GM23338 (cell line): ENCODE measurements at regions not wholly inside any gene's neighbourhood (a gene's known extent, or its start where the extent isn't known, plus 50 kb on each side); places are given as distances from the start of the nearest gene placed in this dataset.

Source experiments
- ATAC-seq: fragments of 200-7000 bp; cut with Tn5 transposase; 3 replicates; pipeline ENCODE4 v1.9.1; 2020
- DNase-seq: peaks from one replicate; pipeline ENCODE4 v3.0.0-alpha.2; 2015; ENCODE audit warnings: low spot score
- H2AFZ ChIP-seq: fragments of 200-600 bp; sonication (generic); 2 replicates; pipeline ENCODE4 v1.8.0; 2016; ENCODE audit warnings: antibody characterized with exemption, mild to moderate bottlenecking, moderate library complexity
- H3F3A ChIP-seq: fragments of 200-600 bp; sonication (generic); replicated peaks from 2 replicates; pipeline ENCODE4 v1.8.0; 2017; ENCODE audit warnings: antibody characterized with exemption, mixed run types, low read depth
- H3K27ac ChIP-seq: fragments of 200-600 bp; sonication (generic); 2 replicates; pipeline ENCODE4 v1.6.1; 2016; ENCODE audit warnings: low read depth
- H3K27me3 ChIP-seq: fragments of 200-600 bp; sonication (generic); 2 replicates; pipeline ENCODE4 v1.8.0; 2016; ENCODE audit warnings: mild to moderate bottlenecking, mixed run types, moderate library complexity; ENCODE audit not compliant: insufficient read depth
- H3K36me3 ChIP-seq: fragments of 200-600 bp; sonication (generic); 2 replicates; pipeline ENCODE4 v1.8.0; 2016; ENCODE audit warnings: mild to moderate bottlenecking; ENCODE audit not compliant: insufficient read depth
- H3K4me1 ChIP-seq: fragments of 200-600 bp; sonication (generic); 2 replicates; pipeline ENCODE4 v1.8.0; 2016; ENCODE audit warnings: mild to moderate bottlenecking, moderate library complexity; ENCODE audit not compliant: insufficient read depth
- H3K4me2 ChIP-seq: fragments of 200-600 bp; sonication (generic); 2 replicates; pipeline ENCODE4 v1.7.1; 2017; ENCODE audit warnings: mixed run types
- H3K4me3 ChIP-seq: fragments of 200-600 bp; sonication (generic); 2 replicates; pipeline ENCODE4 v1.6.1; 2016; ENCODE audit warnings: mixed run types
- H3K79me2 ChIP-seq: fragments of 200-600 bp; sonication (generic); replicated peaks from 2 replicates; pipeline ENCODE4 v1.8.0; 2017; ENCODE audit warnings: mild to moderate bottlenecking; ENCODE audit not compliant: insufficient read depth
- H3K9me2 ChIP-seq: fragments of 200-600 bp; sonication (generic); 2 replicates; pipeline ENCODE4 v1.8.0; 2017; ENCODE audit not compliant: insufficient read depth
- H4K20me1 ChIP-seq: fragments of 200-600 bp; sonication (generic); replicated peaks from 2 replicates; pipeline ENCODE4 v1.8.0; 2017; ENCODE audit warnings: mild to moderate bottlenecking; ENCODE audit not compliant: insufficient read depth
- H3K27ac Mint-ChIP-seq: 2 replicates; pipeline ENCODE4 v1.8.0; 2020; ENCODE audit warnings: inconsistent platforms, mild to moderate bottlenecking, moderate library complexity, mixed read lengths
- H3K27me3 Mint-ChIP-seq: 3 replicates; pipeline ENCODE4 v1.8.0; 2022; ENCODE audit warnings: low read depth, mild to moderate bottlenecking, moderate library complexity, mixed read lengths, inconsistent platforms; ENCODE audit not compliant: insufficient read depth, poor library complexity
- H3K36me3 Mint-ChIP-seq: 3 replicates; pipeline ENCODE4 v1.8.0; 2021; ENCODE audit warnings: low read depth, mild to moderate bottlenecking, inconsistent platforms, moderate library complexity, mixed read lengths
- H3K4me1 Mint-ChIP-seq: 3 replicates; pipeline ENCODE4 v1.8.0; 2020; ENCODE audit warnings: mild to moderate bottlenecking, inconsistent platforms, mixed read lengths
- H3K4me3 Mint-ChIP-seq: 3 replicates; pipeline ENCODE4 v1.8.0; 2021; ENCODE audit warnings: moderate library complexity, mild to moderate bottlenecking, inconsistent platforms, mixed read lengths
- H3K9me3 Mint-ChIP-seq: 3 replicates; pipeline ENCODE4 v1.8.0; 2020; ENCODE audit warnings: moderate library complexity, mild to moderate bottlenecking, inconsistent platforms, mixed read lengths
- CREB1 ChIP-seq: fragments of 250-450 bp; sonication (Bioruptor Pico); IDR thresholded peaks from 2 replicates; pipeline ENCODE4 v1.5.0; 2020; ENCODE audit warnings: low read depth, mild to moderate bottlenecking, moderate library complexity
- EZH2 ChIP-seq: fragments of 200-600 bp; sonication (generic); IDR thresholded peaks from one replicate; pipeline ENCODE4 v1.8.0; 2017; ENCODE audit warnings: antibody characterized with exemption, mild to moderate bottlenecking, low read depth; ENCODE audit not compliant: unreplicated experiment
- NANOG ChIP-seq: IDR thresholded peaks from 2 replicates; pipeline ENCODE4 v1.6.1; 2016; ENCODE audit warnings: antibody characterized with exemption, borderline replicate concordance
- POLR2AphosphoS5 ChIP-seq: IDR thresholded peaks from 2 replicates; pipeline ENCODE4 v1.6.1; 2016; ENCODE audit warnings: antibody characterized with exemption, low read depth
- STAT1 ChIP-seq: IDR thresholded peaks from one replicate; pipeline ENCODE4 v1.6.1; 2016; ENCODE audit warnings: antibody characterized with exemption; ENCODE audit not compliant: unreplicated experiment
- ZNF114 ChIP-seq: fragments of 250-450 bp; sonication (Bioruptor Pico); IDR thresholded peaks from 2 replicates; pipeline ENCODE4 v1.5.0; 2020; ENCODE audit warnings: mild to moderate bottlenecking, moderate library complexity
- ZNF331 ChIP-seq: fragments of 250-450 bp; sonication (Bioruptor Pico); IDR thresholded peaks from 2 replicates; pipeline ENCODE4 v1.5.0; 2020; ENCODE audit warnings: low read depth, mild to moderate bottlenecking, moderate library complexity
- TF ChIP-seq, protein P1 (sequence below): IDR thresholded peaks from 2 replicates; pipeline ENCODE4 v1.6.1; 2016; ENCODE audit warnings: antibody characterized with exemption
- TF ChIP-seq, protein P2 (sequence below): IDR thresholded peaks from one replicate; pipeline ENCODE4 v1.6.1; 2018; ENCODE audit warnings: antibody characterized with exemption; ENCODE audit not compliant: unreplicated experiment
- TF ChIP-seq, protein P3 (sequence below), 2 experiments: fragments of 200-600 bp in 1 of 2; sonication (generic) in 1 of 2; conservative IDR thresholded peaks; 2 replicates each; pipeline versions ENCODE4 v1.5.1 to v1.6.1; 2016 to 2017; ENCODE audit warnings: antibody characterized with exemption in 2 of 2, low read depth in 2 of 2, mild to moderate bottlenecking in 2 of 2, moderate library complexity in 1 of 2

DNA sequence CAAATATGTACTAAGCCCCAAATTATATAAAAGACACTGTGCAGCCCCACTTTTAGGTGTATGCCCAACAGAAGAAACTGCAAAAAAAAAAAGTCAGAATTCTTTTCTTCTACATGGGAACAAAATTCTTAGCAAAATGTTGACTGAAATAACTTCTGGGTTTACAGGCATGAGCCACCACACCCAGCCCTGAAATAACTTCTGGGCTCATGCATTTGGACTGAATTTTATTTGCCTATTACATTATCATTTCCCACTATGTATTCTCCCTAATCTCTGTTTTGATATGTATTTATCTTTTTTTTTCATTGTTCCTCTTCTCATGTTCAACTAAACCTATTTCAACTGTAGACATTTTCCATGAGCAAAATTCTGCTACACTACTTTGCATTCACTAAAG lies 169.2 kb downstream of the GRIN2B start (continued):
- TF ChIP-seq, protein P1, sequence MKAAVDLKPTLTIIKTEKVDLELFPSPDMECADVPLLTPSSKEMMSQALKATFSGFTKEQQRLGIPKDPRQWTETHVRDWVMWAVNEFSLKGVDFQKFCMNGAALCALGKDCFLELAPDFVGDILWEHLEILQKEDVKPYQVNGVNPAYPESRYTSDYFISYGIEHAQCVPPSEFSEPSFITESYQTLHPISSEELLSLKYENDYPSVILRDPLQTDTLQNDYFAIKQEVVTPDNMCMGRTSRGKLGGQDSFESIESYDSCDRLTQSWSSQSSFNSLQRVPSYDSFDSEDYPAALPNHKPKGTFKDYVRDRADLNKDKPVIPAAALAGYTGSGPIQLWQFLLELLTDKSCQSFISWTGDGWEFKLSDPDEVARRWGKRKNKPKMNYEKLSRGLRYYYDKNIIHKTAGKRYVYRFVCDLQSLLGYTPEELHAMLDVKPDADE = no peak
- no peak for TF ChIP-seq CREB1

DNA sequence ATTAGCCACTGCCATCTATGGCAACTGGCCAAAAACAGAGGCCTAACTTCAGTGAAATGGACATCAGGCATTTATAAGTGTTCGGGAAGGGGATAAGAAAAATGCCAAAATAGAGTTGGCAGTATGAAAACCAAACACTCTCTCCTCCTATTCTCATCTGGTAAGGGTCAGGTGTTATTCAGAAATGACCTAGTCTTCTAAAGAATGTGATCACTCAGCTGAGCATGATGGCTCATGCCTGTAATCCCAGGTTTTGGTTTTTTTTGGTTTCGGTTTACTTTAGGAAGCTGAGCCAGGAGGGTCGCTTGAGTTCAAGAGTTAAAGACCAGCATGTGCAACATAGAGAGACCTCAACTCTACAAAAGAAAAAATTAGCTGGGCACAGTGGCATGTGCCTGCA lies 170.3 kb downstream of the GRIN2B start:
- H3K9me3 Mint-ChIP-seq = no peaks in the 10 kb centered on the region
- DNase-seq (no peak), ATAC-seq (no peak)
- H3K4me2 ChIP-seq = no peak overlapping the region
- H3K79me2 ChIP-seq = no peaks in the 10 kb centered on the region
- H3K36me3 ChIP-seq = no peaks in the 10 kb centered on the region
- no peaks in the 10 kb centered on the region for H3K4me1 Mint-ChIP-seq
- H2AFZ ChIP-seq = no peak overlapping the region
- H3F3A ChIP-seq = no peaks in the 10 kb centered on the region
- no peak overlapping the region for H3K4me3 Mint-ChIP-seq
- H3K27ac Mint-ChIP-seq = no peak overlapping the region
- H3K4me1 ChIP-seq = no peaks in the 10 kb centered on the region
- no peak overlapping the region for H3K4me3 ChIP-seq
- no peaks in the 10 kb centered on the region for H3K9me2 ChIP-seq
- no peak overlapping the region for H3K27ac ChIP-seq
- no peaks in the 10 kb centered on the region for H4K20me1 ChIP-seq
- H3K36me3 Mint-ChIP-seq = no peaks in the 10 kb centered on the region
- TF ChIP-seq NANOG = no peak
- TF ChIP-seq, protein P2, sequence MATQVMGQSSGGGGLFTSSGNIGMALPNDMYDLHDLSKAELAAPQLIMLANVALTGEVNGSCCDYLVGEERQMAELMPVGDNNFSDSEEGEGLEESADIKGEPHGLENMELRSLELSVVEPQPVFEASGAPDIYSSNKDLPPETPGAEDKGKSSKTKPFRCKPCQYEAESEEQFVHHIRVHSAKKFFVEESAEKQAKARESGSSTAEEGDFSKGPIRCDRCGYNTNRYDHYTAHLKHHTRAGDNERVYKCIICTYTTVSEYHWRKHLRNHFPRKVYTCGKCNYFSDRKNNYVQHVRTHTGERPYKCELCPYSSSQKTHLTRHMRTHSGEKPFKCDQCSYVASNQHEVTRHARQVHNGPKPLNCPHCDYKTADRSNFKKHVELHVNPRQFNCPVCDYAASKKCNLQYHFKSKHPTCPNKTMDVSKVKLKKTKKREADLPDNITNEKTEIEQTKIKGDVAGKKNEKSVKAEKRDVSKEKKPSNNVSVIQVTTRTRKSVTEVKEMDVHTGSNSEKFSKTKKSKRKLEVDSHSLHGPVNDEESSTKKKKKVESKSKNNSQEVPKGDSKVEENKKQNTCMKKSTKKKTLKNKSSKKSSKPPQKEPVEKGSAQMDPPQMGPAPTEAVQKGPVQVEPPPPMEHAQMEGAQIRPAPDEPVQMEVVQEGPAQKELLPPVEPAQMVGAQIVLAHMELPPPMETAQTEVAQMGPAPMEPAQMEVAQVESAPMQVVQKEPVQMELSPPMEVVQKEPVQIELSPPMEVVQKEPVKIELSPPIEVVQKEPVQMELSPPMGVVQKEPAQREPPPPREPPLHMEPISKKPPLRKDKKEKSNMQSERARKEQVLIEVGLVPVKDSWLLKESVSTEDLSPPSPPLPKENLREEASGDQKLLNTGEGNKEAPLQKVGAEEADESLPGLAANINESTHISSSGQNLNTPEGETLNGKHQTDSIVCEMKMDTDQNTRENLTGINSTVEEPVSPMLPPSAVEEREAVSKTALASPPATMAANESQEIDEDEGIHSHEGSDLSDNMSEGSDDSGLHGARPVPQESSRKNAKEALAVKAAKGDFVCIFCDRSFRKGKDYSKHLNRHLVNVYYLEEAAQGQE = no peak
- no peak for TF ChIP-seq ZNF331
- TF ChIP-seq STAT1 = no peak
- TF ChIP-seq, protein P3, sequence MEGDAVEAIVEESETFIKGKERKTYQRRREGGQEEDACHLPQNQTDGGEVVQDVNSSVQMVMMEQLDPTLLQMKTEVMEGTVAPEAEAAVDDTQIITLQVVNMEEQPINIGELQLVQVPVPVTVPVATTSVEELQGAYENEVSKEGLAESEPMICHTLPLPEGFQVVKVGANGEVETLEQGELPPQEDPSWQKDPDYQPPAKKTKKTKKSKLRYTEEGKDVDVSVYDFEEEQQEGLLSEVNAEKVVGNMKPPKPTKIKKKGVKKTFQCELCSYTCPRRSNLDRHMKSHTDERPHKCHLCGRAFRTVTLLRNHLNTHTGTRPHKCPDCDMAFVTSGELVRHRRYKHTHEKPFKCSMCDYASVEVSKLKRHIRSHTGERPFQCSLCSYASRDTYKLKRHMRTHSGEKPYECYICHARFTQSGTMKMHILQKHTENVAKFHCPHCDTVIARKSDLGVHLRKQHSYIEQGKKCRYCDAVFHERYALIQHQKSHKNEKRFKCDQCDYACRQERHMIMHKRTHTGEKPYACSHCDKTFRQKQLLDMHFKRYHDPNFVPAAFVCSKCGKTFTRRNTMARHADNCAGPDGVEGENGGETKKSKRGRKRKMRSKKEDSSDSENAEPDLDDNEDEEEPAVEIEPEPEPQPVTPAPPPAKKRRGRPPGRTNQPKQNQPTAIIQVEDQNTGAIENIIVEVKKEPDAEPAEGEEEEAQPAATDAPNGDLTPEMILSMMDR (conservative IDR thresholded peaks at IDR 0.05; ENCODE audit: low read depth in 2 of 2) = no peak
- no peak for TF ChIP-seq EZH2
- TF ChIP-seq ZNF114 (CRISPR knock-in tag) = no peak
- TF ChIP-seq CREB1 = no peak
- no peak for TF ChIP-seq POLR2AphosphoS5
- H3K27me3 ChIP-seq = no peaks in the 10 kb centered on the region
- H3K27me3 Mint-ChIP-seq = peaks cover 2% of the 10 kb centered on the region
